Heart left ventricle (tissue), 13 donors: ENCODE measurements at regions not wholly inside any gene's neighbourhood (a gene's known extent, or its start where the extent isn't known, plus 50 kb on each side); places are given as distances from the start of the nearest gene placed in this dataset.

Source experiments
- CTCF ChIP-seq, 12 donors: fragments of 200-600 bp; sonication (generic) in 4 of 12; IDR thresholded peaks; one replicate each; pipeline versions ENCODE4 v1.5.0 to v1.8.0; 2018 to 2022; ENCODE audit warnings: antibody characterized with exemption in 12 of 12, mild to moderate bottlenecking in 5 of 12
- POLR2A ChIP-seq, 2 donors: fragments of 450-650 bp; IDR thresholded peaks; one replicate each; pipeline ENCODE4 v1.6.1; 2017; ENCODE audit warnings: antibody characterized with exemption in 2 of 2, mild to moderate bottlenecking in 2 of 2, moderate library complexity in 2 of 2
- donor health status: ischemic (EF 13 %, LVEDD 7.1; RV severe dilation, severe dysfunction).
- donor health status: DM: no; HTN: yes; CAD: no.
- donor health status: DM: no; HTN: no; CAD: no.
- donor health status: ischemic (EF 25% LVEDD 6.9; RV normal size, moderate dysfunction).
- donor health status: ischemic (EF 25% LVEDD 5.7; RV mildly dilated, moderate dysfunction).
- donor health status: ischemic (EF 35%, LVEDD 5.7; RV mildly dilated, moderate dysfunction).
- donor health status: nonischemic (EF 11% LVEDD 7.7; RV severe dilation, severe dysfunction).
- donor health status: DM: yes; HTN: yes; CAD: no.
- donor health status: PGD.
- donor health status: ischemic (EF 29% LVEDD 5.4; RV normal size, mild dysfunction).
- donor health status: nonischemic (EF 23%, LVEDD 6.1; RV moderate dilation, normal function).

GRCh38 chr11:26144291-26144690 lies 187.6 kb upstream of the ANO3 start:
- TF ChIP-seq CTCF (IDR thresholded peaks at IDR 0.05) (no peak), POLR2A (IDR thresholded peaks at IDR 0.05) (no peak)
